GM19452 (cell line): ENCODE measurements at regions not wholly inside any gene's neighbourhood (a gene's known extent, or its start where the extent isn't known, plus 50 kb on each side); places are given as distances from the start of the nearest gene placed in this dataset.
A peak's percentile ranks its signal among the peaks of the same experiment; 100 is the strongest.
"Not testable (repeated sequence)": the region's sequence is repeated elsewhere in the genome, so short reads cannot be mapped to it uniquely, and the experiment has no call there.

ENCODE experiments used
- ATAC-seq: cut with Tn5 transposase; IDR thresholded peaks from one replicate; pipeline ENCODE4 v1.9.1; 2021; ENCODE audit not compliant: unreplicated experiment

- ATAC-seq: no peak
Observed at GRCh38 chr9:89670801-89671434, 66.1 kb downstream of the GADD45G start.

- no peak for ATAC-seq
Observed at GRCh38 chr9:89674667-89675057, 69.8 kb downstream of the GADD45G start.

DNA sequence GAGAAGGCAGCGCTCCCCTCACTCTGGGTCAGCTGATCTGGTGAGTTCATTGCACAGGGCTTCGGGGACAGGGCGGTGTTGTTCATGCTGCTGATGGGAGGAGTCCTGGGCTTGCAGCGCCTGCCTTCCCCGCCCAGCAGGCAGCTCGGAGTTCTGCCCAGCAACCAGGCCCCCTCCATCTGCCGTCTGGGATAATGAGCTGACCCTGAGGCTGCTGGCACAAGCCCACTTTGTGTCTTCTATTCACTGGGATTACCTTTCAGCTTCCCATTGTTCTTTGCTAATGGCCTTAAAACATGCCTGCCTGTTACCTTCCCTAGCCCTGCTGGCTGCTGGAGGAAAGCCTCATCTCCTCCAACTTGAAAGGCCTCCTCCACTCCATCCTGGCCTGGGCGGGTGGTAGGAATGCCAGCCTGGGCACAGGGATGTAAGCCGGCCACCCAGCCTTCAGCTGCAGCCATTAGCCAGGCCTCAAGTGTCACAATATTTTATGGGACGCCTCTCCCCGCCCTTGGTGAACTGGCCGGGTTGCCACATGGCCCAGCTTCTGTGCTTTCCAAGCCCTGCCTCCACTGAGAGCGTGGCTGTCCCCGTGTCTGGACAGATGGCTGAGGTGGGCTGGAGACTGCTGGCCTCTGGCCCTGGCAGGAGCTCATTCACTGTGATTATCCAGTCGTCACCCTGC, 70.4 kb downstream of the GADD45G start:
- no peak for ATAC-seq

- ATAC-seq: no peak
Observed at GRCh38 chr9:89676281-89676680, 71.5 kb downstream of the GADD45G start.

GRCh38 chr9:89677702-89678395, 73.0 kb downstream of the GADD45G start:
- ATAC-seq: no peak

GRCh38 chr9:89678396-89679015, 73.7 kb downstream of the GADD45G start:
- no peak for ATAC-seq

DNA sequence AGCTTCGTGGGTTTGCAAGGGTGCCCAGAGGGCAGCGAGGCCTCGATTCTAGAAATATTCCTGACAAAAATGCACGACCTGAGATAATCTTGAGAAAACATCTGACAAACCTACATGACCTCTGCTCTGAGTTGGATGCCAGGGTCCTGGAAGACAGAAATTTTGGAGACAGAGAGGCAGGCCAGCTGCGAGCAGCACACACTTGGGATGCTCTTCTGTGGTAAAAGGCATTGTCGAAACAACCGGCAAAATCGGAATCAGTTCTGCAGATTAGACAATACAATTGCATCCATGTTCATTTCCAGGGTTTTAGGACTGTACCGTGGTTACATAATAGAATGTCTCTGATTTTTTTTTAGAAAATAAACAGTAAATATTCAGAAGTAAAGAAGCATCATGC, 74.2 kb downstream of the GADD45G start:
- no peak for ATAC-seq

DNA sequence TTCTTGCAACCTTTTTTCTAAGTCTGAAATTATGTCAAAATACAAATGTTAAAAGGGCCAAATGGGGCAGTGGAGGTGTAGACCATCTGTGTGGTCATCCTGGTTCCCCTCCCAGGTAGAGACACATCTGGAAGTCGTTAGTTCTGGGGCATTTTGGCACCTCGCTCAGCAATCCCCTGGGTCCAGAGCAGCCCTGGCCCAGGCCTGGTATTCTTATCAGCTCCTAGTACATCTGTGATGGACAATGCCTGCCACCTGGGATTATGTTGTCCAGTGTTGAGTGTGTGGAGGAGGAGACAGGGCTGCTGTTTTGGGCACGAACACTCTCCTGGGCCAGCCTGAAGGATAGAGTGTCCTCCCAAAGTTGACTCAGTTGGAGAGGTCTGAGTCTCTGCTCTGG, 74.8 kb downstream of the GADD45G start:
- no peak for ATAC-seq

- ATAC-seq: no peak
Observed at GRCh38 chr9:89680547-89681467, 76.0 kb downstream of the GADD45G start.

DNA sequence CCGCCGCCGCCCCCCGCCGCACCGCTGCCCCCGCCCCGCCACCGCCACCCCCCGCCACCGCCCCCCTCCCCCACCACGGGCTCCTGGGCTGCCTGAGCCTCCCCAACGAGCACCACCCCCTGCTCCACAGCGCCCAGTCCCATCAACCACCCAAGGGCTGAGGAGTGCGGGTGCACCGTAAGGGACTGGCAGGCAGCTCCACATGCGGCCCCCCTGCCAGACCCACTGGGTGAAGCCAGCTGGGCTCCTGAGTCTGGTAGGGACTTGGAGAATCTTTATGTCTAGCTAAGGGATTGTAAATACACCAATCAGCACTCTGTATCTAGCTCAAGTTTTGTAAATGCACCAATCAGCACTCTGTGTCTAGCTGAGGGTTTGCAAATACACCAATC, 76.7 kb downstream of the GADD45G start:
- not testable (repeated sequence) for ATAC-seq

GRCh38 chr9:89683626-89684025, 78.8 kb downstream of the GADD45G start:
- ATAC-seq: no peak

- ATAC-seq: no peak
Observed at GRCh38 chr9:89684218-89684617, 79.4 kb downstream of the GADD45G start.

- ATAC-seq: no peak
Observed at GRCh38 chr9:89684912-89685636, 80.3 kb downstream of the GADD45G start.

- no peak for ATAC-seq
Observed at GRCh38 chr9:89685698-89686097, 80.9 kb downstream of the GADD45G start.

GRCh38 chr9:89686126-89686525, 81.3 kb downstream of the GADD45G start:
- ATAC-seq: no peak

GRCh38 chr9:89686621-89687020, 81.8 kb downstream of the GADD45G start:
- ATAC-seq: no peak

GRCh38 chr9:89687188-89687587, 82.4 kb downstream of the GADD45G start:
- no peak for ATAC-seq

GRCh38 chr9:89687848-89688247, 83.0 kb downstream of the GADD45G start:
- ATAC-seq: no peak

DNA sequence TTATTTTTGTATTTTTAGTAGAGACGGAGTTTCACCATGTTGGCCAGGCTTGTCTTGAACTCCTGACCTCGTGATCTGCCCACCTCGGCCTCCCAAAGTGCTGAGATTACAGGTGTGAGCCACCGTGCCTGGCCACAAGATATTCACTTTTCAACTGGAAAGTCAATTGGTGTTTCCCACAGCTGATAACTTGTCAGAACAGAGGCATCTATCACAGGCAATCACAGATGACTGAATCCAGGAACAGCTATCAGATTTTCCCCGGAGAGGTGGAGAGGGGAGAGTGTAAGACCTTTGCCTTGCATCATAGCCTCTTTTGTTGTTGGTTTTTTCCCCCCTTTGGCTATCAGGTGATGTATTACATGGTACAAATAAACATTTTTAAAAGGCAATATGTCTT, 84.5 kb downstream of the GADD45G start:
- ATAC-seq: not testable (repeated sequence)

- ATAC-seq: peak; percentile 87
Observed at GRCh38 chr9:89690334-89690912, 85.6 kb downstream of the GADD45G start.
